NCI-H187 treated with DMSO at 0.1 percent for 48 hours (cell line): ENCODE measurements at regions not wholly inside any gene's neighbourhood (a gene's known extent, or its start where the extent isn't known, plus 50 kb on each side); places are given as distances from the start of the nearest gene placed in this dataset.
"Not testable (repeated sequence)": the region's sequence is repeated elsewhere in the genome, so short reads cannot be mapped to it uniquely, and the experiment has no call there.

Source experiments
- DNase-seq: peaks from one replicate; lab custom pipeline; 2025; lab: John Stamatoyannopoulos, UW

DNA sequence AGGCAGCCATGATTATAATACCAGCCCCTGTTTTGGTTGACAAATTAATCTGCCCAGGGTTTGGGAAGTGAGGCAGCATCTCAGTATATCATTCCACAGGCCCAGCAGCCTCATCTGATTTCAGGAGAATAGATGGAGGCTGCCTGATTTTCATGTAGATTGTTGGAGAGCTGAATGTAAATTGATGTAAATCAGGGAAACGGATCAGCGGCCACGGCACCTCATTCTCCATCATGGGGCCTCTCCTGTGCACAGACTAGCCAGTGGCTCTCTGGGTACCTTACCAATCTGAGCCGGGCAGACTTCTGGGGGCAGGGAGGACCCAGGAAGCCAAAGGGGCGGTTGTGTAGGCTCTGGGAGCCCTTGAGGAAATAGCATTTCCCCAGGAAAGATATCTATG is 63.7 kb upstream of the GSC start:
- no peak for DNase-seq

- no peak for DNase-seq
Measured at GRCh38 chr14:94831085-94831484, 61.2 kb upstream of the GSC start.

DNA sequence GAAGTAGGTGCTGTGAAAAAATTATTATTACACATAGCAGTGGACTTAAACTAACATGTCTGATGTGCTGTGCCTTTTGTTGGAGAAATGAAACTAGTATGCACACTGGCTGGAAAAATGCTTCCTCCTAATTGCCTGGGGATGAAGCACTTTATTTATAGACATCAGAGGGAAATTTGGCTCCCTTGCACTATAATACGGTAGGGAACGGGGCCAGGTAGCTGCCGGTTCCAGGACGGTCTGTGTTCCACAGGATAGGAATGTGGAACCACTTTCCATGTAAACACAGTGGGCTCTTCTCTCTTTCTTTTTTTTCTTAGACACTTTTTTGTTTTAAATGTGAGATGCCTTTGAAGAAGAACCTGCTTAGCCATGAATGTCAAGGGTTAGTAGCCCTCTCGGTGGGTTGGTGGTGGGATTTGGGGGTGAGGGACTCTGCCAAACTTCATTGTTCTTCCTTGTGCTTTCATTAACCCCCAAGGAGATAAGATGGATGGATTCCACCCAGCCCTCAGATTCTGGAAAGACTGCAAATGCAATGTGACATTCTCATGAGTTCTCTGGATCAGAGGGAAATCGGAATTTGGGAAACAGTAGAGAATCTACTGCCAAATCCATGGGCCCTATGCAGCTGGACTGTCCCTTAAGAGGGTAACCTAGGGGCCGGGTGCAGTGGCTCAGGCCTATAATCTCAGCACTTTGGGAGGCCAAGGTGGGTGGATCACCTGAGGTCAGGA is 58.0 kb upstream of the GSC start:
- DNase-seq, result no peak

DNA sequence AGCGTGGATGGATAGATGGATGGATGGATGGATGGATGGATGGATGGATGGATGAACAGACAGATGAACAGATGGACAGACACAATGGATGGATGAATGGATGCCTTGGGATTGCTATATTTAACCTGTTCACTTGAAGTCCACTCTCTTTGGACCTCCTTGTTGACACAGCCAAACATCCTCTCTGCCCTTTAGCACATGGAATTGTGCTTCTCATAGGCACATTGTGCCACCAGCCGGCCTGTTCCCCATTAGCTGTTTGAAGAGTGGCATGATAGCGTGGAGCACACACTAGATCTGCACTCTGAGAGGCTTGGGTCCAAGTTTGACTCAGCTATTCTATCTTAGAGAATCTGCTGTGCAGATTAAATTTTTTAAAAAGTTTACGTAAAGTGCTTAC is 56.9 kb upstream of the GSC start:
- DNase-seq, result no peak

DNA sequence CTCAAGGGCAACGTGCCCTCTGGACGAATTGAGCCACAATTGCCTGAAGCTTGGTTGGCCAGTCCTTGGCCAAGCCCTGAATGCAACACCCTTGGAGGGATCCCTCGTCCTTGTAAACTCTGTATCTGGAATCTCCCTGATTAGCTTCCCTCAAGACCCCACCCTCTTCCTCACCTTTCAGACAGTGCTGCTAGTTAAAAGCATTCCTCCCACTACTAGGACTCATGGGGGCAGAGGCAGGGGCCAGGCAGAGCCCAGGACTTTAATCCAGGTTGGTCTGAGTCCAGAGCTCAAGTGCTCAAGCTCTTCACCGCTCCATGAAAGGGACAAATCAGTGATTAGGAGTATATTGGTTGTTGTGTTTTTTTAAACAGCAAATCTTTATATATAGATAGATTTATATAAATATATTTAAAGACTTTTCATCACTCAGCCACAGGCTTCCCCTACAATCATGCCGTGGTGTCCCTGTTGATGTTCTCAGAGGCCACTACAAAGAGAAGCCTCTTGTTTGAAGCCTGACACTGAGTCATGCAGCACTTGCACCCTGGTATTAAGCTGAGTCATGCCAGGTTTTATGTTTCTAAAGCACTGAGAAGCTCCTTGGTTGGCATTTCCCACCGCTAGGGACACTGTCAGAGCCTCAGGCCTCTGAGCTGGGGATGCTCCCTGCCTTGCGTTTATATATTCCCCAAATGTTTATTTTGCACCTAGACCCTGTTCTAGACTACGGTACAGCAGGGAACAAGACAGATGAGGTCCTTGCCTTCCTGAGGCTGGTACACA is 53.8 kb upstream of the GSC start:
- no peak for DNase-seq

- no peak for DNase-seq
Measured at GRCh38 chr14:94821705-94822104, 51.8 kb upstream of the GSC start.

- not testable (repeated sequence) for DNase-seq
Measured at GRCh38 chr14:94820932-94821331, 51.0 kb upstream of the GSC start.
